HG03565 (cell line): ENCODE measurements at regions not wholly inside any gene's neighbourhood (a gene's known extent, or its start where the extent isn't known, plus 50 kb on each side); places are given as distances from the start of the nearest gene placed in this dataset.
A peak's percentile ranks its signal among the peaks of the same experiment; 100 is the strongest.
"Not testable (repeated sequence)": the region's sequence is repeated elsewhere in the genome, so short reads cannot be mapped to it uniquely, and the experiment has no call there.

Source experiments
- ATAC-seq: cut with Tn5 transposase; IDR thresholded peaks from one replicate; pipeline ENCODE4 v1.9.1; 2021; ENCODE audit warnings: mild to moderate bottlenecking, moderate library complexity; ENCODE audit not compliant: unreplicated experiment

GRCh38 chr2:88986721-88987330 lies 295.4 kb downstream of the RPIA start:
- not testable (repeated sequence) for ATAC-seq

DNA sequence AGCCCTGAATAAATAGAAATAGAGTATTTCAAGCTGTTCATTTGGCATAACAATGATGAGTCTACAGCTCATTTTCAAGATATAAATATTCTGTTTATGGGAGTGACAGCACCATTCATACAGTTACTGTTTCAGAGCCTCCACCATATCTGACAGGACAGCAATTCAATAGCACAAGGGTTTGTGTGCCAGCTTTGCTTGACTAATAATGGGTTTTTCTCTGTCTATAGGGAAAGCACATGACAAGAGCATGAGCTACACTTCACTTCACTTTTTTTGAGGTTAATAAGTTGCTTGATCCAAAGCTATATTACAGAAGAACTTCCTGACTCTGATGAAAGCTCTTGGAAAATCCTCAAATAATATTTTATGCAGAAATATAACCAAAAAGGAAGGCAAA lies 297.1 kb downstream of the RPIA start:
- not testable (repeated sequence) for ATAC-seq

DNA sequence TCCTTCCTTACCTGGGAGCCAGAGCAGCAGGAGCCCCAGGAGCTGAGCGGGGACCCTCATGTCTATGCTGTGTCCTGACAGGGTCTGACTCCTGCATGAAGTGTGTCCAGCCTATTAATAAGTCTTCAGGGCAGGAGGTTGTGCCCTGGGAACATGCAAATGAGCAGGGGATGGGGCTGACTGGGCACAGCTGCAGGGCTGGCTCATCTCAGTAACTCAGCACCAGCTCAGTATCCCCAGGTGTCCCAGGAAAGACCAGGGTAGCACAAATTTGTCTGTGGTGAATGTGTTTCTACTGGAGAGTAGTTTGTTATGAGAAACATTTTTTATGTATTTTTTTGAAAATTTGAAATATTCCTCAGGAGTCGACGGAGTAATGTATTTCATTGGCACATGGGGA lies 301.3 kb downstream of the RPIA start:
- ATAC-seq: not testable (repeated sequence)

DNA sequence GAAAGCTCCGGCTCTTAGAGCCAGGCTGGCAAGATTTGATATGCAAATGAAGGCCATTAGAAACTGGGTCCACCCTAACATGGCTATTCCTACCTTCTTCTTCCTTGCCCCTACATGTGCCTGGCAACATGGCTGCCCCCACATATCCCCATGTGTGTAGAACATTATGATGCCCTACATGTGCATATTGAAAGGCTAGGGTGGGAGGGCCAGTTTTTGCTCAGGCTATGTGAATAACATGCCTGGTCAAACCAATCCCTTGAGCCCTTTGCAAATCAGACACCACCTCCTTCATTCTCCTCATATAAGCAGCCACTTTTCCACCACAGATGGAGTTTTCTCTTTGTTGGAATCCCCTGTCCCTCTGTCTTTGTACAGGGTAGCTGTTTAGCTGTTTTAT lies 303.4 kb downstream of the RPIA start:
- not testable (repeated sequence) for ATAC-seq

DNA sequence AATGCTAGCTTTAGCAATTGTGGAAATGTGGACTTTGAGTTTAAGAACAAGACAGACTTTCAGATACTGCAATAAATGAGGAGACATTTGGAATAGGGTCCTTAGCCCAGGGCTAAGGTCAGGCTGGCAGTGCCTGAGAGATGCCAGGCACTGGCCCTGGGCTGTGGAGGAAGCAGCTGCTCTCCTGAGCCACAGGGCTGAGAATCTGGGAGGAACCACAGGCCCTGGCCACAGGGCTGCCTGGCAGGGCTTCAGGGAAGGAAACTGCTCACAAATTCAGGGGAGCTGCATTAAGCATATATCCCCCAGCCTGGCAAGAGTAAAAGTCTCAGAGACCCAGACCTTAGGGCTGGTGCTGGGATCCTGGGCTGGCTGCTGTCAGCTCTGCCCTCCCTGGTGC lies 305.1 kb downstream of the RPIA start:
- not testable (repeated sequence) for ATAC-seq

DNA sequence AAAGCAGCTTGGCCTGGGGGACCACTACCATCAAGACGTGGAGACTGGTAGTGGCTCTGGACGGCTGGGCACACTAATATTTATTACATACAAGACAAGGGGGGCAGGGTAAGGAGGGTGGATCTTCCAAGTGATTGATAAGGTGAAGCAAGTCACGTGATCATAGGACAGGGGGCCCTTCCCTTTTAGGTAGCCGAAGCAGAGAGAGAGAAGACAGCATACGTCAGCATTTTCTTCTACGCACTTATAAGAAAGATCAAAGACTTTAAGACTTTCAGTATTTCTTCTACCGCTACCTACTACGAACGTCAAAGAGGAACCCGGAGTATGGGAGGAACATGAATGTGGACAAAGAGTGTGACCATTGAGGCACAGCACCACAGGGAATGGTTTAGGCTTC lies 307.9 kb downstream of the RPIA start:
- ATAC-seq: no peak

DNA sequence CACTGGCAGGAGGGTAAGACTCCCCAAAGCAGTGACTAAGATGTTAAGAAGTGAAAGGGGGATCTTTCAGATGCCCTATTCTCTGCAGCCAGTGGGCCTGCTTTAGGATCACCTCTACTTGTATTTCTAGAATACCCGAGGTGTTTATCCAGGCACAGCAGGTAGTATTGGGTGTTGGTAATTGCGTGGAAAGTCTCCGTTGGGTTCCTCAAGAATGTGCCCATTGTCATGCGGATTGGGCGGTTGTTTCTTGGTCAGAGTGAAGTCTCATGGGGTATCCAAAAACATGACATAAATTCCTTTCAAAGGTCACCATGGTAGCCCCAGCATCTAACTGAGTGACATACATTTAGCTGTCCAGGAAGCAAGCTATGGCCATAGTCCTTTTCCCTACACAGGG lies 308.8 kb downstream of the RPIA start:
- no peak for ATAC-seq

- not testable (repeated sequence) for ATAC-seq
Observed at GRCh38 chr2:89004238-89004637, 312.8 kb downstream of the RPIA start.

GRCh38 chr2:89020566-89020965 lies 329.1 kb downstream of the RPIA start:
- ATAC-seq: not testable (repeated sequence)

DNA sequence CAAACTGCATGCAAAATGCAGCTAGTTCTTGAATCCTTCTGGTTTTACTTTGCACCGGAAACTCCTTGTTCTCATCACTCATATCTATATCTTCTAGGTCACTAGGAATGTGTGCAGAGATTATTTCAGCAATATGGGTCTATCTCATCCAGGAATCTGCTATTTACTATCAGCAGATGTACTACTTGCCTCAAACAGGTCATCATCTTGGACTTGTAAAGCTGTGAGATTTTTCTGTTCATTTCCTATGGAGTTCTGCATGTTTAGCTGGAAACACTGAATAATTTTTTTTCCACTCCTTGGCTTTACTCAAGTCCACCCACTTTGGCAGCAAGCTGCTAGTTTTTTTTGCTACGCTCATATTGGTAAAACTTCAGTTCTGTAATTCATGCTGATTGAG lies 334.8 kb downstream of the RPIA start:
- not testable (repeated sequence) for ATAC-seq

- not testable (repeated sequence) for ATAC-seq
Observed at GRCh38 chr2:89027115-89027514, 335.6 kb downstream of the RPIA start.

DNA sequence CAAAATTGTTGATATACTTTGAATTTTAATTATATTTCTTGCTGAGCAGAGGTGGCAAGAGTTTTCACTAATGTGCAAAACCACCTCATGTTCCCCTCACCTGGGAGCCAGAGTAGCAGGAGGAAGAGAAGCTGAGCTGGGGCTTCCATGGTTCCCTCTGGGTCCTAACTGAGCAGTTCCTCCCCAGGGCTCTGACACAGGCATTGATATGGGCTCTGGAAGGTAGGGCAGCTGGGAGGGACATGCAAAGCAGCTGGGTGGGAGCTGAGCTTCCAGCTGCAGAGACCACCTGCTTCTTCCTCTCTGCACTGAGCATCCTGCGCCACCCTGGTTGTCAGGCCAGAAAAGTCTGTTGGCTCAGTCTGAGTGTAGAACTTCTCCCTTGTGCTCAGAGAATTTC lies 336.1 kb downstream of the RPIA start:
- ATAC-seq: not testable (repeated sequence)

DNA sequence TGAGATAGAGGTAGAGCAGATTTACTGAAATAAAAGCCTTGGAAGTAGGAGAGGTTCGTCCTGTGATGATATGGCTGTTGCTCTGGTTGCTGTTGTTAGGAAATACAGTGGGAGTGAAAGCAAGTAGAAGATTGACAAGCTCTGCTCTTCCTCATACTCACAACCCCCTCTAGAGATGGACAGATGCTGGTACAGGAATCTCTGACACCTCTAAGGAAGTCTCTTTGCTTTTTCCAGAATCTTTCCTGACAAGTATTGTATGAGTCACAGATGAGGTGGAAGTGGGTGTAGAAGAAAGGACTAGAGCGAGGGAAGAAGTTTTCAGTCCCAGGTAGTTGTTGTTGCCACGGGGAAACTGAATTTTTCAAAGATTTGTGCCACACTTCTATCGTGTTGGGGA lies 337.8 kb downstream of the RPIA start:
- not testable (repeated sequence) for ATAC-seq

- ATAC-seq: peak; percentile 70
Observed at GRCh38 chr2:89048138-89049066, 356.9 kb downstream of the RPIA start.

DNA sequence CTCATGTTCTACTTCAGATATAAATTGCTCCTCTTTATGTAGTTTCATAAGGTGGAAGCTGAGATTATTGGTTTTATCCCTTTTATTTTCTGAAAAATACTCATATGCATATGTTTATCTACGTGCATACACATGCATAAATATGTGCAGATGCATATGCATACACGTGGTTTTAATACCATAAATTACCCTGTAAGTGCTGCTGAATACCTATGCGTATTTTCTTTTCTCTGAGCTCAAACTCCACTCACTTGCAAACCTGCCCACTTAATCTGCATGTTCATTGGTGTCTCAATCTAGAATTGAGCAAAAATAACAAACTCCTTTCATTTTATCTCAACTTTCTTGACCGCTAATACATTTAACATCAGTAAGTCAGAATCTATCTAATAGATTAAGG lies 367.1 kb downstream of the RPIA start:
- not testable (repeated sequence) for ATAC-seq

DNA sequence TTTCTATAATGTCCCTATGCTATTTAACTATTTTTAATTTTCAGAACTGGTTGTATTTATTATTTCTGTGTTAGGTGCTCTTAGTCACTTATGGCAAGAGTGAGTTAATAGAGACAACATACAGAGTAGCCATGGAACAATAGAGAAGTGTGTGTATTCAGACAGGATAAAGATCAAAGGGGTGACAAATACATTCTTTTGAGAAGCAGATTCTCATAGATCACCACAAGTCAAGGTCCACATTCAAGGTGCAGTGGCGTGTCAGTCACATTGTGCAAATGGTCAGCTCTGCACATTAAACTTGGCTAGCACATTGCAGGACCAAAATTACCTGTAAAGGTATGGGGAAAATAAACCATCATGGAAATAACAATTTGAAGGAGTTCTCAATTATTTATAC lies 369.7 kb downstream of the RPIA start:
- ATAC-seq: not testable (repeated sequence)

DNA sequence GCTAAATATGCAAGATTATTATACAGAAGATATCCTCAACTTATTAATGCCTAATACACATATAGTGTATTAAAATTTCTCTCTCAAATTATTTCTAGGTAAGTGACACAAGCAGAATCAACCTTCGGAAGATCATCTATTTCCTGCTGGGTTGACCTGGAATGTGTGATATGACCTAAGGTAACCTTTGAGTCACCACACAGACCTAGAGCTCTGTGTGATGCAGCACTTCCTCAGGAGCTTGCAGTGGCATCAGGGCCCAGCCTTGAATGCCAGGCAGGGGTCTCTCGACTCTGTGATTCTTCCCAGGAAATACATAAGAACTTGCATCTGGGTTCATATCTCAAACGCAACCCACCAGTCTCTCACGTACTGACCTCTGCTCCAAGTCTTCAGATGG lies 385.3 kb downstream of the RPIA start:
- ATAC-seq: not testable (repeated sequence)

GRCh38 chr2:89092911-89093310 lies 401.4 kb downstream of the RPIA start:
- ATAC-seq: not testable (repeated sequence)

- not testable (repeated sequence) for ATAC-seq
Observed at GRCh38 chr2:89095060-89095459, 403.6 kb downstream of the RPIA start.

- ATAC-seq: not testable (repeated sequence)
Observed at GRCh38 chr2:89102587-89102986, 411.1 kb downstream of the RPIA start.

- ATAC-seq: peak; percentile 93
Observed at GRCh38 chr2:89106369-89107019, 415.0 kb downstream of the RPIA start.

- not testable (repeated sequence) for ATAC-seq
Observed at GRCh38 chr2:89112434-89112833, 421.0 kb downstream of the RPIA start.
